ENCODE measurements at regions not wholly inside any gene's neighbourhood (a gene's known extent, or its start where the extent isn't known, plus 50 kb on each side); places are given as distances from the start of the nearest gene placed in this dataset.

GRCh38 chr22:49624421-49625177 lies 203.1 kb downstream of the BRD1 start:
- DNase-seq (ENCODE audit: low spot score), result no peak
- no peak overlapping the region for H3K27ac ChIP-seq
- H3K4me3 ChIP-seq, result no peak overlapping the region
- TF ChIP-seq CTCF (IDR thresholded peaks at IDR 0.05), result no peak

- no peak for DNase-seq (ENCODE audit: low spot score)
- TF ChIP-seq CTCF (IDR thresholded peaks at IDR 0.05), result no peak
- no peak overlapping the region for H3K27ac ChIP-seq
- no peak overlapping the region for H3K4me3 ChIP-seq
These were observed 204.0 kb downstream of the BRD1 start for GRCh38 chr22:49623715-49624114.

GRCh38 chr22:49623176-49623575 lies 204.5 kb downstream of the BRD1 start:
- DNase-seq (ENCODE audit: low spot score), result no peak
- Histone ChIP-seq H3K4me3 (no peak overlapping the region), H3K27ac (no peak overlapping the region)
- no peak for TF ChIP-seq CTCF (IDR thresholded peaks at IDR 0.05)

GRCh38 chr22:49622241-49623105 lies 205.2 kb downstream of the BRD1 start:
- no peak for TF ChIP-seq CTCF (IDR thresholded peaks at IDR 0.05)
- no peak for DNase-seq (ENCODE audit: low spot score)

GRCh38 chr22:49621601-49622210 lies 206.0 kb downstream of the BRD1 start:
- H3K4me3 ChIP-seq, result no peak overlapping the region
- no peak for TF ChIP-seq CTCF (IDR thresholded peaks at IDR 0.05)
- no peak for DNase-seq (ENCODE audit: low spot score)
- H3K27ac ChIP-seq, result no peak overlapping the region

More at GRCh38 chr22:49622241-49623105, 205.2 kb downstream of the BRD1 start:
- H3K27ac ChIP-seq, result no peak overlapping the region
- no peak overlapping the region for H3K4me3 ChIP-seq

- no peak overlapping the region for H3K27ac ChIP-seq
- no peak overlapping the region for H3K4me3 ChIP-seq
- TF ChIP-seq CTCF (IDR thresholded peaks at IDR 0.05), result no peak
- no peak for DNase-seq (ENCODE audit: low spot score)
These were observed 207.0 kb downstream of the BRD1 start for GRCh38 chr22:49620666-49621065.
